ENCODE measurements at regions not wholly inside any gene's neighbourhood (a gene's known extent, or its start where the extent isn't known, plus 50 kb on each side); places are given as distances from the start of the nearest gene placed in this dataset.

GRCh38 chr15:95979286-95979685 lies 351.2 kb upstream of the NR2F2 start:
- TF ChIP-seq ZNF274 (IDR thresholded peaks at IDR 0.05; ENCODE audit: low read depth, low read length) (no peak), YY1 (IDR thresholded peaks at IDR 0.05; ENCODE audit: insufficient read depth, insufficient read length) (no peak), SUZ12 (IDR thresholded peaks at IDR 0.05; ENCODE audit: extremely low read depth, insufficient read depth, insufficient read length) (no peak)
